ENCODE measurements at regions not wholly inside any gene's neighbourhood (a gene's known extent, or its start where the extent isn't known, plus 50 kb on each side); places are given as distances from the start of the nearest gene placed in this dataset.

- no peak for DNase-seq (ENCODE audit: low spot score)
- H3K9me3 Mint-ChIP-seq, result no peaks in the 10 kb centered on the region
- no peaks in the 10 kb centered on the region for H3K36me3 Mint-ChIP-seq (ENCODE audit: low read depth)
- no peak overlapping the region for H3K4me3 Mint-ChIP-seq (ENCODE audit: low read depth)
- no peaks in the 10 kb centered on the region for H3K4me1 Mint-ChIP-seq (ENCODE audit: low read depth)
- H3K27ac Mint-ChIP-seq, result no peak overlapping the region
- intact Hi-C loops (cut with micrococcal nuclease), result no loop called here
- no peaks in the 10 kb centered on the region for H3K27me3 Mint-ChIP-seq (ENCODE audit: low read depth)
These were observed 52.3 kb upstream of the SIM2 start for GRCh38 chr21:36646645-36647044.

- intact Hi-C loops (cut with micrococcal nuclease), result no loop called here
- Mint-ChIP-seq H3K36me3 (ENCODE audit: low read depth) (no peaks in the 10 kb centered on the region), H3K9me3 (no peaks in the 10 kb centered on the region), H3K4me3 (ENCODE audit: low read depth) (no peak overlapping the region), H3K27me3 (ENCODE audit: low read depth) (no peaks in the 10 kb centered on the region), H3K4me1 (ENCODE audit: low read depth) (no peaks in the 10 kb centered on the region), H3K27ac (no peak overlapping the region)
- DNase-seq (ENCODE audit: low spot score), result no peak
These were observed 51.4 kb upstream of the SIM2 start for GRCh38 chr21:36647279-36648093.

Measured in activated T-helper 2 cell treated with anti-CD3 and anti-CD28 coated beads, Interferon-gamma antibody, Interleukin-2, Interleukin-4, amounts not matched to agents 10 μg/mL and 5 μg/mL and 100 μg/mL, durations not matched to agents 14 hours and 24 hours and 36 hours (primary cell).